ENCODE measurements at regions not wholly inside any gene's neighbourhood (a gene's known extent, or its start where the extent isn't known, plus 50 kb on each side); places are given as distances from the start of the nearest gene placed in this dataset.

- no peak for DNase-seq (ENCODE audit: insufficient read length, low spot score)
- FAIRE-seq, result no peak
These were observed 496.7 kb downstream of the EIPR1 start for GRCh38 chr2:2880938-2881337.

- peak; percentile 90 for FAIRE-seq
These were observed 497.8 kb downstream of the EIPR1 start for GRCh38 chr2:2879781-2880180.

GRCh38 chr2:2879071-2879470, 498.5 kb downstream of the EIPR1 start:
- DNase-seq (ENCODE audit: insufficient read length, low spot score) (no peak), FAIRE-seq (no peak)

More at GRCh38 chr2:2879781-2880180, 497.8 kb downstream of the EIPR1 start:
- peak; percentile 50 for DNase-seq (ENCODE audit: insufficient read length, low spot score)

GRCh38 chr2:2877427-2877826, 500.2 kb downstream of the EIPR1 start:
- no peak for FAIRE-seq
- DNase-seq (ENCODE audit: insufficient read length, low spot score), result no peak

- DNase-seq (ENCODE audit: insufficient read length, low spot score) (no peak), FAIRE-seq (no peak)
These were observed 501.0 kb downstream of the EIPR1 start for GRCh38 chr2:2876331-2877221.

- FAIRE-seq, result no peak
These were observed 501.8 kb downstream of the EIPR1 start for GRCh38 chr2:2875831-2876230.

GRCh38 chr2:2875296-2875695, 502.3 kb downstream of the EIPR1 start:
- no peak for DNase-seq (ENCODE audit: insufficient read length, low spot score)
- FAIRE-seq, result no peak

More at GRCh38 chr2:2875831-2876230, 501.8 kb downstream of the EIPR1 start:
- DNase-seq (ENCODE audit: insufficient read length, low spot score), result no peak

GRCh38 chr2:2874805-2875204, 502.8 kb downstream of the EIPR1 start:
- no peak for FAIRE-seq

GRCh38 chr2:2874341-2874740, 503.3 kb downstream of the EIPR1 start:
- FAIRE-seq (no peak), DNase-seq (ENCODE audit: insufficient read length, low spot score) (no peak)

More at GRCh38 chr2:2874805-2875204, 502.8 kb downstream of the EIPR1 start:
- DNase-seq (ENCODE audit: insufficient read length, low spot score), result no peak

- no peak for FAIRE-seq
- DNase-seq (ENCODE audit: insufficient read length, low spot score), result no peak
These were observed 504.2 kb downstream of the EIPR1 start for GRCh38 chr2:2873450-2873811.

- no peak for FAIRE-seq
These were observed 504.7 kb downstream of the EIPR1 start for GRCh38 chr2:2872713-2873449.

GRCh38 chr2:2872309-2872617, 505.4 kb downstream of the EIPR1 start:
- FAIRE-seq (no peak), DNase-seq (ENCODE audit: insufficient read length, low spot score) (no peak)

More at GRCh38 chr2:2872713-2873449, 504.7 kb downstream of the EIPR1 start:
- no peak for DNase-seq (ENCODE audit: insufficient read length, low spot score)

- no peak for FAIRE-seq
These were observed 505.9 kb downstream of the EIPR1 start for GRCh38 chr2:2871480-2872308.

GRCh38 chr2:2870106-2870505, 507.5 kb downstream of the EIPR1 start:
- FAIRE-seq (no peak), DNase-seq (ENCODE audit: insufficient read length, low spot score) (no peak)

More at GRCh38 chr2:2871480-2872308, 505.9 kb downstream of the EIPR1 start:
- DNase-seq (ENCODE audit: insufficient read length, low spot score), result no peak

- DNase-seq (ENCODE audit: insufficient read length, low spot score) (no peak), FAIRE-seq (no peak)
These were observed 508.1 kb downstream of the EIPR1 start for GRCh38 chr2:2869553-2869952.

- DNase-seq (ENCODE audit: insufficient read length, low spot score) (no peak), FAIRE-seq (no peak)
These were observed 509.5 kb downstream of the EIPR1 start for GRCh38 chr2:2868085-2868484.

- DNase-seq (ENCODE audit: insufficient read length, low spot score) (no peak), FAIRE-seq (no peak)
These were observed 510.1 kb downstream of the EIPR1 start for GRCh38 chr2:2867397-2867979.

- DNase-seq (ENCODE audit: insufficient read length, low spot score) (no peak), FAIRE-seq (no peak)
These were observed 511.2 kb downstream of the EIPR1 start for GRCh38 chr2:2866459-2866858.

GRCh38 chr2:2862386-2862785, 515.2 kb downstream of the EIPR1 start:
- FAIRE-seq (no peak), DNase-seq (ENCODE audit: insufficient read length, low spot score) (no peak)

GRCh38 chr2:2861666-2862240, 515.9 kb downstream of the EIPR1 start:
- DNase-seq (ENCODE audit: insufficient read length, low spot score) (no peak), FAIRE-seq (no peak)

All from GM19239 (cell line).